ENCODE measurements at regions not wholly inside any gene's neighbourhood (a gene's known extent, or its start where the extent isn't known, plus 50 kb on each side); places are given as distances from the start of the nearest gene placed in this dataset.
"Not testable (repeated sequence)": the region's sequence is repeated elsewhere in the genome, so short reads cannot be mapped to it uniquely, and the experiment has no call there.

- no peak for DNase-seq
Observed at GRCh38 chr5:40355181-40355580, 324.5 kb upstream of the PTGER4 start.

GRCh38 chr5:40354171-40354570 is 325.5 kb upstream of the PTGER4 start:
- no peak for DNase-seq

- no peak for DNase-seq
Observed at GRCh38 chr5:40353442-40353841, 326.3 kb upstream of the PTGER4 start.

GRCh38 chr5:40347981-40348725 is 331.6 kb upstream of the PTGER4 start:
- no peak for DNase-seq

GRCh38 chr5:40346901-40347300 is 332.8 kb upstream of the PTGER4 start:
- DNase-seq = no peak

- DNase-seq = not testable (repeated sequence)
Observed at GRCh38 chr5:40338434-40338833, 341.3 kb upstream of the PTGER4 start.

GRCh38 chr5:40334242-40334635 is 345.5 kb upstream of the PTGER4 start:
- DNase-seq = no peak

GRCh38 chr5:40333459-40334241 is 346.1 kb upstream of the PTGER4 start:
- no peak for DNase-seq

- no peak for DNase-seq
Observed at GRCh38 chr5:40332970-40333369, 346.7 kb upstream of the PTGER4 start.

GRCh38 chr5:40331616-40332015 is 348.1 kb upstream of the PTGER4 start:
- no peak for DNase-seq

- no peak for DNase-seq
Observed at GRCh38 chr5:40321514-40321913, 358.2 kb upstream of the PTGER4 start.

- no peak for DNase-seq
Observed at GRCh38 chr5:40318395-40318794, 361.3 kb upstream of the PTGER4 start.

GRCh38 chr5:40317023-40317422 is 362.7 kb upstream of the PTGER4 start:
- no peak for DNase-seq

- DNase-seq = no peak
Observed at GRCh38 chr5:40315126-40315525, 364.6 kb upstream of the PTGER4 start.

- no peak for DNase-seq
Observed at GRCh38 chr5:40314275-40314674, 365.4 kb upstream of the PTGER4 start.

GRCh38 chr5:40312205-40312604 is 367.5 kb upstream of the PTGER4 start:
- DNase-seq = no peak

- DNase-seq = no peak
Observed at GRCh38 chr5:40309851-40310250, 369.9 kb upstream of the PTGER4 start.

- no peak for DNase-seq
Observed at GRCh38 chr5:40308867-40309266, 370.8 kb upstream of the PTGER4 start.

GRCh38 chr5:40307920-40308319 is 371.8 kb upstream of the PTGER4 start:
- DNase-seq = no peak

- no peak for DNase-seq
Observed at GRCh38 chr5:40306869-40307487, 372.7 kb upstream of the PTGER4 start.

GRCh38 chr5:40292006-40292405 is 387.7 kb upstream of the PTGER4 start:
- no peak for DNase-seq

- no peak for DNase-seq
Observed at GRCh38 chr5:40291338-40291737, 388.4 kb upstream of the PTGER4 start.
